ENCODE measurements at regions not wholly inside any gene's neighbourhood (a gene's known extent, or its start where the extent isn't known, plus 50 kb on each side); places are given as distances from the start of the nearest gene placed in this dataset.

DNA sequence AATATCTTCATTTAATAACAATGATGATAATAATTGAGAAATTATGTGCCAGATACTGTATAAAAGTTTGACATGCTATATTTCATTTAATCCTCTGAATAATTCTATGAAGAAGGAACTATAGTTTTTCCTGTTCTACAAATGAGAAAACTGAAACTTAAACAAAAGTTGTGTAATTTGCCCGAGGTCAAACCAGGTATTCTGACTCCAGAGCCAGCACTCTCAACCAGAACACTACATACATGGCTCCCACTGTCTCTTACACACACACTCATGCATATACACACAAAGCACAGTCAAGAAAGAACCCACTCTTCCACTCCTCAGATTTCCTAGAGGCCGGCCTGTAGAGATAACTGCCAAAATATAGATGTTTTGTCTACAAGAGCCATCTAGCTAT, 374.0 kb upstream of the EMCN start:
- Histone ChIP-seq H3K4me1 (ENCODE audit: control insufficient read depth, insufficient read depth, low read length) (no peaks in the 10 kb centered on the region), H3K4me2 (ENCODE audit: low read depth, low read length) (no peak overlapping the region), H4K91ac (ENCODE audit: insufficient read depth, low read depth, low read length) (no peak overlapping the region), H3K9me1 (ENCODE audit: insufficient read depth, low read length) (no peaks in the 10 kb centered on the region), H2AK5ac (ENCODE audit: low read depth, low read length) (no peak overlapping the region), H3K9ac (ENCODE audit: low read depth, low read length) (no peak overlapping the region), H3K14ac (replicated peaks; ENCODE audit: low read depth, low read length) (no peak overlapping the region), H2BK15ac (ENCODE audit: low read depth, low read length) (no peak overlapping the region), H3K4me3 (ENCODE audit: insufficient read depth, low read depth, low read length) (no peak overlapping the region), H4K8ac (ENCODE audit: low read depth in 2 of 2, low read length in 2 of 2) (no peak overlapping the region), H2BK5ac (ENCODE audit: low read depth, low read length, poor library complexity, severe bottlenecking) (no peak overlapping the region), H3K27me3 (ENCODE audit: control insufficient read depth, insufficient read depth, low read length) (no peaks in the 10 kb centered on the region), H3K79me1 (ENCODE audit: low read depth in 1 of 2, low read length in 2 of 2) (no peaks in the 10 kb centered on the region), H3K23ac (ENCODE audit: low read depth, low read length) (no peak overlapping the region), H2AFZ (replicated peaks; ENCODE audit: low read length, poor library complexity) (no peak overlapping the region), H4K5ac (ENCODE audit: low read depth, low read length) (no peak overlapping the region), H3K4ac (ENCODE audit: low read depth, low read length) (no peak overlapping the region), H3K36me3 (ENCODE audit: control insufficient read depth, insufficient read depth, low read length) (no peaks in the 10 kb centered on the region), H3K18ac (ENCODE audit: low read depth, low read length) (no peak overlapping the region), H2AK9ac (replicated peaks; ENCODE audit: low read depth, low read length, poor library complexity) (no peak overlapping the region), H2BK120ac (ENCODE audit: low read depth, low read length) (no peak overlapping the region), H4K20me1 (ENCODE audit: insufficient read depth, low read length) (no peaks in the 10 kb centered on the region), H3K56ac (ENCODE audit: extremely low read depth, insufficient read depth, low read length) (no peak overlapping the region), H3K27ac (ENCODE audit: insufficient read depth, low read length) (no peak overlapping the region), H2BK20ac (ENCODE audit: low read depth, low read length) (no peak overlapping the region), H3K9me3 (ENCODE audit: control insufficient read depth, insufficient read depth, low read length) (no peaks in the 10 kb centered on the region)
- POLR2A ChIA-PET (ENCODE audit: unreplicated experiment), result no interaction called here
- BruUV-seq (replicated peaks), result no TSS peak
- dilution Hi-C loops (cut with HindIII; ENCODE audit: low sequenced_read_pairs, unreplicated experiment), result no loop called here
- intact Hi-C loops (cut with micrococcal nuclease), result no loop called here
- no peak for TF ChIP-seq POLR2A (IDR thresholded peaks at IDR 0.05; ENCODE audit: low read depth, low read length)
- no peak for TF ChIP-seq RCOR1 (IDR thresholded peaks at IDR 0.05; ENCODE audit: insufficient replicate concordance, low read length)
- no peak for TF ChIP-seq MAZ (IDR thresholded peaks at IDR 0.05; ENCODE audit: borderline replicate concordance, low read depth, low read length)
- TF ChIP-seq CHD1 (IDR thresholded peaks at IDR 0.05; ENCODE audit: low read depth, low read length), result no peak
- TF ChIP-seq MAFK (IDR thresholded peaks at IDR 0.05; ENCODE audit: low read depth, low read length), result no peak
- TF ChIP-seq, protein P1, sequence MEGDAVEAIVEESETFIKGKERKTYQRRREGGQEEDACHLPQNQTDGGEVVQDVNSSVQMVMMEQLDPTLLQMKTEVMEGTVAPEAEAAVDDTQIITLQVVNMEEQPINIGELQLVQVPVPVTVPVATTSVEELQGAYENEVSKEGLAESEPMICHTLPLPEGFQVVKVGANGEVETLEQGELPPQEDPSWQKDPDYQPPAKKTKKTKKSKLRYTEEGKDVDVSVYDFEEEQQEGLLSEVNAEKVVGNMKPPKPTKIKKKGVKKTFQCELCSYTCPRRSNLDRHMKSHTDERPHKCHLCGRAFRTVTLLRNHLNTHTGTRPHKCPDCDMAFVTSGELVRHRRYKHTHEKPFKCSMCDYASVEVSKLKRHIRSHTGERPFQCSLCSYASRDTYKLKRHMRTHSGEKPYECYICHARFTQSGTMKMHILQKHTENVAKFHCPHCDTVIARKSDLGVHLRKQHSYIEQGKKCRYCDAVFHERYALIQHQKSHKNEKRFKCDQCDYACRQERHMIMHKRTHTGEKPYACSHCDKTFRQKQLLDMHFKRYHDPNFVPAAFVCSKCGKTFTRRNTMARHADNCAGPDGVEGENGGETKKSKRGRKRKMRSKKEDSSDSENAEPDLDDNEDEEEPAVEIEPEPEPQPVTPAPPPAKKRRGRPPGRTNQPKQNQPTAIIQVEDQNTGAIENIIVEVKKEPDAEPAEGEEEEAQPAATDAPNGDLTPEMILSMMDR (conservative IDR thresholded peaks at IDR 0.05; ENCODE audit: low read depth, low read length), result no peak
- TF ChIP-seq, protein P2, sequence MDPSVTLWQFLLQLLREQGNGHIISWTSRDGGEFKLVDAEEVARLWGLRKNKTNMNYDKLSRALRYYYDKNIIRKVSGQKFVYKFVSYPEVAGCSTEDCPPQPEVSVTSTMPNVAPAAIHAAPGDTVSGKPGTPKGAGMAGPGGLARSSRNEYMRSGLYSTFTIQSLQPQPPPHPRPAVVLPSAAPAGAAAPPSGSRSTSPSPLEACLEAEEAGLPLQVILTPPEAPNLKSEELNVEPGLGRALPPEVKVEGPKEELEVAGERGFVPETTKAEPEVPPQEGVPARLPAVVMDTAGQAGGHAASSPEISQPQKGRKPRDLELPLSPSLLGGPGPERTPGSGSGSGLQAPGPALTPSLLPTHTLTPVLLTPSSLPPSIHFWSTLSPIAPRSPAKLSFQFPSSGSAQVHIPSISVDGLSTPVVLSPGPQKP (IDR thresholded peaks at IDR 0.05; ENCODE audit: borderline replicate concordance, low read depth, low read length), result no peak
- TF ChIP-seq RAD21 (IDR thresholded peaks at IDR 0.05; ENCODE audit: low read length), result no peak
- CTCF ChIA-PET, result no interaction called here
- no CpG with 5 or more reads among the region's 2 CpGs for WGBS, 2 experiments (ENCODE audit: extremely low coverage in 2 of 2, insufficient read length in 1 of 2)
- DNase-seq, result no peak
- no peak for ATAC-seq (ENCODE audit: low read depth)
- in situ Hi-C loops (cut with MboI; ENCODE audit: low sequenced_read_pairs), result no loop called here

Data from IMR-90 (cell line).